HEK293T (cell line): ENCODE measurements at regions not wholly inside any gene's neighbourhood (a gene's known extent, or its start where the extent isn't known, plus 50 kb on each side); places are given as distances from the start of the nearest gene placed in this dataset.

ENCODE experiments used
- CTCF ChIA-PET: fragments of 350-600 bp; formaldehyde crosslinking; extraction: SDS; loops from one replicate; lab custom pipeline; 2021; ENCODE audit warnings: antibody characterized with exemption, inconsistent platforms; lab: Yijun Ruan, JAX
- POLR2A ChIA-PET: fragments of 350-600 bp; formaldehyde crosslinking; extraction: SDS; loops from one replicate; lab custom pipeline; 2020; ENCODE audit warnings: antibody characterized with exemption, inconsistent platforms; lab: Yijun Ruan, JAX
- DNase-seq: peaks from one replicate; pipeline ENCODE4 v3.0.0; 2012; ENCODE audit warnings: mixed read lengths; ENCODE audit errors: extremely low spot score
- ARNT ChIP-seq: fragments of 450-650 bp; IDR thresholded peaks from 2 replicates; pipeline ENCODE4 v1.6.1; 2017; ENCODE audit warnings: mild to moderate bottlenecking
- BHLHE40 ChIP-seq: fragments of 450-650 bp; IDR thresholded peaks from 2 replicates; pipeline ENCODE4 v1.6.1; 2016; ENCODE audit warnings: mild to moderate bottlenecking, moderate library complexity, borderline replicate concordance
- CTBP1 ChIP-seq: fragments of 450-650 bp; IDR thresholded peaks from 2 replicates; pipeline ENCODE4 v1.6.1; 2016; ENCODE audit warnings: borderline replicate concordance
- ELF4 ChIP-seq: fragments of 450-650 bp; IDR thresholded peaks from 2 replicates; pipeline ENCODE4 v1.6.1; 2017; ENCODE audit warnings: antibody characterized with exemption
- FOXA1 ChIP-seq: fragments of 450-650 bp; IDR thresholded peaks from 2 replicates; pipeline ENCODE4 v1.6.1; 2016; ENCODE audit warnings: mild to moderate bottlenecking
- FOXK2 ChIP-seq: fragments of 450-650 bp; IDR thresholded peaks from 2 replicates; pipeline ENCODE4 v1.6.1; 2016; ENCODE audit warnings: mild to moderate bottlenecking
- FOXM1 ChIP-seq: fragments of 450-650 bp; IDR thresholded peaks from 2 replicates; pipeline ENCODE4 v1.6.1; 2017; ENCODE audit warnings: mild to moderate bottlenecking, borderline replicate concordance
- HDGF ChIP-seq: fragments of 450-650 bp; IDR thresholded peaks from 2 replicates; pipeline ENCODE4 v1.6.1; 2017; ENCODE audit warnings: antibody characterized with exemption, borderline replicate concordance
- L3MBTL2 ChIP-seq: fragments of 450-650 bp; conservative IDR thresholded peaks from 2 replicates; pipeline ENCODE4 v1.6.1; 2016; ENCODE audit warnings: mild to moderate bottlenecking
- LEF1 ChIP-seq: fragments of 450-650 bp; IDR thresholded peaks from 2 replicates; pipeline ENCODE4 v1.6.1; 2017; ENCODE audit warnings: mild to moderate bottlenecking, borderline replicate concordance
- NFRKB ChIP-seq: fragments of 450-650 bp; IDR thresholded peaks from 2 replicates; pipeline ENCODE4 v1.6.1; 2016; ENCODE audit warnings: mild to moderate bottlenecking, moderate library complexity
- SP1 ChIP-seq: fragments of 450-650 bp; IDR thresholded peaks from 2 replicates; pipeline ENCODE4 v1.6.1; 2017
- SUZ12 ChIP-seq: fragments of 450-650 bp; IDR thresholded peaks from 2 replicates; pipeline ENCODE4 v1.6.1; 2016; ENCODE audit warnings: mild to moderate bottlenecking
- TARDBP ChIP-seq: fragments of 450-650 bp; IDR thresholded peaks from 2 replicates; pipeline ENCODE4 v1.6.1; 2016
- ZNF384 ChIP-seq: fragments of 450-650 bp; IDR thresholded peaks from 2 replicates; pipeline ENCODE4 v1.6.1; 2016
- TF ChIP-seq, protein P1 (sequence below): fragments of 450-650 bp; IDR thresholded peaks from 2 replicates; pipeline ENCODE4 v1.6.1; 2016

DNA sequence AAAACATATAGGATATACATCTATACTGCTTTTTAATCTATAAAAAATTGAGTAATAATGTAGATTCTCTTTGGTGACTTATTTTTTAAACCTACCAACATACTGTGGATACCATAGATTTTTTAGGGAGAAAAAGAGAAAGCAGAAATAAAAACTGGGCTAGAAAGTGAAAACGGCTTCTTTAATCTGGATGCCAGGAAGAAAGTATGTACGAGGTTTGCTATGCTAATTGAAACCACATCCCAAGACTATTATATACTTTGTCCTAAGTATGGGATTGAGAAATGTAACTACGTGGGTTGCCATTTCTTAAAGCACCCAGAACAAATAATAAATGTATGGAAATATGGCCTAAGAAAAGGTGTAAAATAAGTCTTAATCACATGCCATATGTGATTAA, 129.0 kb upstream of the NFE2L3 start:
- TF ChIP-seq SP1 (no peak), SUZ12 (no peak), ZNF384 (no peak), ELF4 (no peak), TARDBP (no peak), NFRKB (no peak), HDGF (no peak), FOXA1 (no peak), CTBP1 (no peak), L3MBTL2 (no peak), ARNT (no peak), LEF1 (no peak)
- TF ChIP-seq, protein P1, sequence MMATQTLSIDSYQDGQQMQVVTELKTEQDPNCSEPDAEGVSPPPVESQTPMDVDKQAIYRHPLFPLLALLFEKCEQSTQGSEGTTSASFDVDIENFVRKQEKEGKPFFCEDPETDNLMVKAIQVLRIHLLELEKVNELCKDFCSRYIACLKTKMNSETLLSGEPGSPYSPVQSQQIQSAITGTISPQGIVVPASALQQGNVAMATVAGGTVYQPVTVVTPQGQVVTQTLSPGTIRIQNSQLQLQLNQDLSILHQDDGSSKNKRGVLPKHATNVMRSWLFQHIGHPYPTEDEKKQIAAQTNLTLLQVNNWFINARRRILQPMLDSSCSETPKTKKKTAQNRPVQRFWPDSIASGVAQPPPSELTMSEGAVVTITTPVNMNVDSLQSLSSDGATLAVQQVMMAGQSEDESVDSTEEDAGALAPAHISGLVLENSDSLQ = no peak
- POLR2A ChIA-PET = no interaction called here
- DNase-seq = no peak
- CTCF ChIA-PET = no interaction called here

DNA sequence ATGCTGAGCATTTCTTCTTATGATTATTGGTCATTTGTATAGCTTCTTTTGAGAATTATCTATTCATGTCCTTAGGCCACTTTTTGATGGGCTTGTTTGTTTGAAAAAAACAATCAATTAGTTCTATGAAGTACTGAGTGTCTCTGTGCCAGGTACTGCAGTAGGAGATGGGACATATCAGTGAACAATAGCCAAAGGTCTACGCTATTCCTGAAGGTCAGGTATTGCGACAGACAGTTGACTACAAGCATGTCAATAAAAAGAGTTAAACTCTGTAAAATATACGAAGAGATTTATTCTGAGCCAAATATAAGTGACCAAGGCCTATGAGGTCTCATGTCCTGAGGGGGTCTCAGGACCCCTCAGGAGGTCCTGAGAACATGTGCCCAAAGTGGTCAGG, 122.1 kb upstream of the NFE2L3 start:
- ChIA-PET POLR2A (no interaction called here), CTCF (no interaction called here)

DNA sequence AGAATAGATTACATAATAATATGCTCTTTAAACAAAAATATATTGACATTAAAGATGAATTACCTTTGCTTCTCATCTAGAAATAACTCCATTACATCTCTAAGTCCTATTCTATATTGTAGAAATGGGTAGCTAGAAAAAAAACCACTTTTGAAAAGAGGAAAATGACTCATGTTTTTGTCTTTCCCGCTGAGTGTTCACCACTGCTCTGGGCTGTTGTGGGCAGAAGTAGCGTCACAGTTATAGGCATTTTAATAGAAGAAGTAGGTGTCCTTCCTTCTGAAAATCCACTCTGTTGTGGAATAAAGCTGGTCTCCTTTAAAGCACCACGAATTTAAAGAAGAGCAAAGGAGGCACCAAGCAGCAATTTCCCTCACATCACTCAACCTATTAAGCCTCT, 117.6 kb upstream of the NFE2L3 start:
- TF ChIP-seq SUZ12 (no peak), SP1 (no peak), ELF4 (no peak)
- CTCF ChIA-PET = interaction anchor here (0.6 kb wide), 1 partner anchor 17 kb away, joined by 3 read pairs; no protein-coding TSS in a partner anchor

More for the DNA sequence above, 122.1 kb upstream of the NFE2L3 start:
- no peak for TF ChIP-seq ARNT
- TF ChIP-seq FOXA1 = no peak
- no peak for TF ChIP-seq FOXK2
- TF ChIP-seq ZNF384 = no peak
- no peak for TF ChIP-seq BHLHE40
- no peak for TF ChIP-seq HDGF
- no peak for TF ChIP-seq SUZ12
- no peak for TF ChIP-seq NFRKB
- no peak for DNase-seq

DNA sequence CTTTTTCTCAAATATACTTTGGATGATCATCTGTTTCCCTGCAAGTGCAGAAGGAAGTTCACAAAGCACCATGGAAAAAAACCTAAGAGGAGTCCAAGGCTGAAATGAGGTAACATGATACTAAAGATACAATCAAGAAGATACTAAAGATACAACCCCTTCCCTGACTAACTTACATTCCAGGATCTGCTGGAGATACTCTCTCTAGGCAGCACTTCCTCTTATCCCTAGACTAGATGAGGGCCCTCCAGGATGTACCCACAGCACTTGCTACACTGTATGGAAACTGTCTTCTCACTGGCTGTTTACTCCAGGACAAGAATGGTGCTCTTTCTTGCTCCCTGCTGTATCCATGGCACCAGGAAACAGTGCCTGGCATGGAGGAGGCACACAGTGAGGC, 116.4 kb upstream of the NFE2L3 start:
- no peak for DNase-seq
- ChIA-PET CTCF (no interaction called here), POLR2A (no interaction called here)
- TF ChIP-seq LEF1 (no peak), L3MBTL2 (no peak), FOXK2 (no peak), BHLHE40 (no peak)
- TF ChIP-seq, protein P1 = no peak

More for the DNA sequence above, 117.6 kb upstream of the NFE2L3 start:
- no peak for DNase-seq
- POLR2A ChIA-PET = no interaction called here

DNA sequence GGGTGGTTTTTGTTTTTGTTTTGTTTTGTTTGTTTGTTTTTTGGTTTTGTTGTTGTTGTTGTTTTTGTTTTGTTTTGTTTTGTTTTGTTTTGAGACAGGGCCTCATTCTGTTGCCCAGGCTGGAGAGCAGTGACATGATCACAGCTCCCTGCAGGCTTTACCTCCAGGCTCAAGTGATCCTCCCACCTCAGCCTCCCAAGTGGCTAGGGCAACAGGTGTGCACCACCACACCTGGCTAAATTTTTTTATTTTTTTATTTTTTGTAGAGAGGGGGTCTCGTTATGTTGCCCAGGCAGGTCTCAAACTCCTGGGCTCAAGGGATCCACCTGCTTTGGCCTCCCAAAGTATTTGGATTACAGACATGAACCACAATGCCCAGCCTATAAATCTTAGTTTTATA, 115.9 kb upstream of the NFE2L3 start:
- POLR2A ChIA-PET = no interaction called here
- CTCF ChIA-PET = no interaction called here
- TF ChIP-seq ZNF384 (no peak), L3MBTL2 (no peak), ARNT (no peak), ELF4 (no peak), FOXA1 (no peak), LEF1 (no peak), BHLHE40 (no peak), SP1 (no peak), HDGF (no peak), SUZ12 (no peak), TARDBP (no peak), CTBP1 (no peak), FOXM1 (no peak)
- TF ChIP-seq, protein P1 = no peak
- no peak for DNase-seq

DNA sequence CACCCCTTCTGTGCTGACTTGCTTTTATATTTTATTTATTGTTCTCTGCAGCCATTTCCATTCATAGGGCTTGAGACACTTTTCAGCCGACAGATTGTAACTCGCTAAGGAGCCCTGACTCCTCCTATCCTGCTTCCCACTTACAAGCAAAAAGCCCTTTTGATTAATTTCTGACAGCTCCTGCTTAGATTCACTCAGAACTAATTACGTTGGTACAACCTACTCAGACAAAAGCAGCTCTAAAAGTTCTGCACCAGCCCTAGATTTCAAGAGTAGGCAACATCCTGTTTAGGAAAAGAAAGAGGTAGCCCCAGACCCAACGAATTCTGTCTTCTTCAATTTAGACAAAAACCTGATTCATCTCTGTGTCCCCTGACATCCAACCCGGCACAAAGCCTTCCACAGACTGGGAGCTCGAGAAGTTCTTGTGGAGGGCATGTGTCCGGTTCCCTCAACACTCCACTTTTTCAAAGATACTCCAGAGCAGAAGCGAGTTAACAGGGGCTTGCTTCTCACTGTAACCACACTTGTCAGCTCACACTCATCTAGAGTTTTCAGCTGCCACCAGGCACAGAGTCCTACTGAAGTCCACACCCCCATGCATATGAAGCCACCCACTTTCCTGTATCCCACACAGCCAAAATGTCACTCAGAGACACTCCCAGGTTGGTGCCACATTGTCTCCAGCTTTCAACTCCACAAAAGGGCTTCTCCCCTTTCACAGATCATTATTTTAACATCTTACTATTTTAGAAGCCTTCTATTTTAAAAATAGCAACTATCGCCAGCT, 113.6 kb upstream of the NFE2L3 start:
- DNase-seq = no peak
- TF ChIP-seq SUZ12 = no peak
- TF ChIP-seq HDGF = no peak
- TF ChIP-seq SP1 = no peak
- TF ChIP-seq, protein P1 = no peak
- TF ChIP-seq ELF4 = no peak
- no peak for TF ChIP-seq BHLHE40
- no peak for TF ChIP-seq FOXM1
- TF ChIP-seq ARNT = no peak
- no peak for TF ChIP-seq CTBP1
- TF ChIP-seq FOXK2 = no peak
- no peak for TF ChIP-seq L3MBTL2
- TF ChIP-seq FOXA1 = no peak
- no peak for TF ChIP-seq LEF1
- TF ChIP-seq TARDBP = no peak
- TF ChIP-seq NFRKB = no peak
- TF ChIP-seq ZNF384 = no peak
- ChIA-PET POLR2A (no interaction called here), CTCF (no interaction called here)
